DND-41 (cell line): ENCODE measurements at regions not wholly inside any gene's neighbourhood (a gene's known extent, or its start where the extent isn't known, plus 50 kb on each side); places are given as distances from the start of the nearest gene placed in this dataset.

Source experiments
- ATAC-seq: fragments of 200-7000 bp; cut with Tn5 transposase; 3 replicates; pipeline ENCODE4 v1.9.1; 2021; ENCODE audit warnings: low read depth; ENCODE audit not compliant: insufficient read depth
- DNase-seq: peaks from one replicate; pipeline ENCODE4 v3.0.0-alpha.2; 2020
- H2AFZ ChIP-seq: 2 replicates; pipeline ENCODE4 v1.6.0; 2012; ENCODE audit warnings: low read depth, low read length
- H3K27ac ChIP-seq: 2 replicates; pipeline ENCODE4 v1.5.1; 2012; ENCODE audit warnings: low read length, inconsistent platforms
- H3K27me3 ChIP-seq: fragments of 200-600 bp; sonication (generic); 2 replicates; pipeline ENCODE4 v1.6.0; 2012; ENCODE audit warnings: low read length, mild to moderate bottlenecking, inconsistent platforms; ENCODE audit not compliant: insufficient read depth, poor library complexity
- H3K36me3 ChIP-seq: 2 replicates; pipeline ENCODE4 v1.5.1; 2012; ENCODE audit warnings: low read length, inconsistent platforms; ENCODE audit not compliant: insufficient read depth
- H3K4me1 ChIP-seq: 2 replicates; pipeline ENCODE4 v1.5.1; 2012; ENCODE audit warnings: mild to moderate bottlenecking, low read length; ENCODE audit not compliant: insufficient read depth
- H3K4me2 ChIP-seq: 2 replicates; pipeline ENCODE4 v1.6.0; 2012; ENCODE audit warnings: mild to moderate bottlenecking, moderate library complexity, low read length, inconsistent platforms; ENCODE audit not compliant: insufficient read depth
- H3K4me3 ChIP-seq, 2 experiments: fragments of 200-600 bp in 1 of 2; shearing (Covaris generic) in 1 of 2; 2 replicates each; pipeline ENCODE4 v1.5.1; 2012 to 2016; ENCODE audit warnings: inconsistent platforms in 2 of 2, low read length in 2 of 2, mild to moderate bottlenecking in 2 of 2, low read depth in 1 of 2, moderate library complexity in 1 of 2
- H3K79me2 ChIP-seq: 2 replicates; pipeline ENCODE4 v1.6.0; 2012; ENCODE audit warnings: low read length, inconsistent platforms; ENCODE audit not compliant: insufficient read depth
- H3K9ac ChIP-seq: 2 replicates; pipeline ENCODE4 v1.6.0; 2012; ENCODE audit warnings: low read depth, mild to moderate bottlenecking, inconsistent platforms, low read length, moderate library complexity
- H3K9me3 ChIP-seq: 2 replicates; pipeline ENCODE4 v1.5.1; 2012; ENCODE audit warnings: low read length, moderate library complexity, mild to moderate bottlenecking, inconsistent platforms; ENCODE audit not compliant: insufficient read depth, severe bottlenecking
- H4K20me1 ChIP-seq: 2 replicates; pipeline ENCODE4 v1.6.0; 2012; ENCODE audit warnings: low read length; ENCODE audit not compliant: insufficient read depth
- EZH2 ChIP-seq: IDR thresholded peaks from 3 replicates; pipeline ENCODE4 v1.6.1; 2012; ENCODE audit warnings: borderline replicate concordance, low read depth, mild to moderate bottlenecking, moderate library complexity, low read length, inconsistent platforms; ENCODE audit not compliant: severe bottlenecking
- TF ChIP-seq, protein P1 (sequence below): IDR thresholded peaks from 2 replicates; pipeline ENCODE4 v1.5.1; 2012; ENCODE audit warnings: borderline replicate concordance, low read length, moderate library complexity, mild to moderate bottlenecking; ENCODE audit not compliant: poor library complexity, severe bottlenecking; ENCODE audit errors: extremely low read depth

DNA sequence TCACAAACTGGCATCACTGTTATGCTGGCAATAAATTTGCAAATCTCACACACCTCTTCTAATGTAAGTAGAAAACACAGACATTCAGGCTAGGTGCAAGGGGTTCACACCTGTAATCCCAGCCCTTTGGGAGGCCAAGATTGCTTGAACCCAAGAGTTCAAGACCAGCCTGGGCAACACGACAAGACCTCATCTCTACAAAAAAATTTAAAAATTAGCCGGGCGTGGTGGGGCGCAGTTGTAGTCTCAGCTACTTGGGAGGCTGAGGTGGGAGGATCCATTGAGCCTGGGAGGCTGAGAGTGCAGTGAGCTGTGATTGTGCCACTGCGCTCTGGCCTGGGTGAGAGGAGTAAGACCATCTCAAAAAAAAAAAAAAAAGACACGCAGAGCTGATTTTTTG lies 83.1 kb upstream of the ENPP6 start:
- ATAC-seq: no peak
- H3K27ac ChIP-seq: no peak overlapping the region

DNA sequence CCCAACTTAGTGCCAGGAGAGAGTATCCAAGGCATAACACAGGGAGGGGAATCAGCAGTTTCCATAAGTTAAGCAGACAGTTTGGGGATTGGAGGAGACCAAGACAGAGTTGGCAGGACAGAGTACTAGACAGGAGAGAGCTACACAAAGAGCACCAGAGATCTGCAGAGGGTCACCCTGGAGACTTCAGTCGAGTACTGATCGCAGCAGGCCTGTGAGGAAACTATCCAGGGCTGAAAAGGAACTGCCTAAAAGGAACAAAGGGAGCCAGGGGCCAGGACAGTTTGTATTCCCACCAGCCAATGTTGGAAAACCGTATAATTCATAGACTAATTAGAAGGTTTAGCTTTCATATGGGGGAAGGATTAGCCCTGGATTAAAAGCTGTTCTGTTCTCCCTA lies 80.6 kb upstream of the ENPP6 start:
- H2AFZ ChIP-seq: no peak overlapping the region
- TF ChIP-seq, protein P1, sequence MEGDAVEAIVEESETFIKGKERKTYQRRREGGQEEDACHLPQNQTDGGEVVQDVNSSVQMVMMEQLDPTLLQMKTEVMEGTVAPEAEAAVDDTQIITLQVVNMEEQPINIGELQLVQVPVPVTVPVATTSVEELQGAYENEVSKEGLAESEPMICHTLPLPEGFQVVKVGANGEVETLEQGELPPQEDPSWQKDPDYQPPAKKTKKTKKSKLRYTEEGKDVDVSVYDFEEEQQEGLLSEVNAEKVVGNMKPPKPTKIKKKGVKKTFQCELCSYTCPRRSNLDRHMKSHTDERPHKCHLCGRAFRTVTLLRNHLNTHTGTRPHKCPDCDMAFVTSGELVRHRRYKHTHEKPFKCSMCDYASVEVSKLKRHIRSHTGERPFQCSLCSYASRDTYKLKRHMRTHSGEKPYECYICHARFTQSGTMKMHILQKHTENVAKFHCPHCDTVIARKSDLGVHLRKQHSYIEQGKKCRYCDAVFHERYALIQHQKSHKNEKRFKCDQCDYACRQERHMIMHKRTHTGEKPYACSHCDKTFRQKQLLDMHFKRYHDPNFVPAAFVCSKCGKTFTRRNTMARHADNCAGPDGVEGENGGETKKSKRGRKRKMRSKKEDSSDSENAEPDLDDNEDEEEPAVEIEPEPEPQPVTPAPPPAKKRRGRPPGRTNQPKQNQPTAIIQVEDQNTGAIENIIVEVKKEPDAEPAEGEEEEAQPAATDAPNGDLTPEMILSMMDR: no peak
- no peak for TF ChIP-seq EZH2

More for the DNA sequence above, 83.1 kb upstream of the ENPP6 start:
- H3K79me2 ChIP-seq: no peaks in the 10 kb centered on the region
- no peak overlapping the region for H3K4me2 ChIP-seq
- DNase-seq: no peak
- H3K9me3 ChIP-seq: no peaks in the 10 kb centered on the region
- no peaks in the 10 kb centered on the region for H3K36me3 ChIP-seq
- peaks cover 2% of the 10 kb centered on the region for H3K27me3 ChIP-seq
- no peaks in the 10 kb centered on the region for H4K20me1 ChIP-seq
- H2AFZ ChIP-seq: no peak overlapping the region
- H3K4me3 ChIP-seq: no peak overlapping the region
- TF ChIP-seq, protein P1: no peak
- TF ChIP-seq EZH2: no peak
- no peak overlapping the region for H3K9ac ChIP-seq
- no peaks in the 10 kb centered on the region for H3K4me1 ChIP-seq

DNA sequence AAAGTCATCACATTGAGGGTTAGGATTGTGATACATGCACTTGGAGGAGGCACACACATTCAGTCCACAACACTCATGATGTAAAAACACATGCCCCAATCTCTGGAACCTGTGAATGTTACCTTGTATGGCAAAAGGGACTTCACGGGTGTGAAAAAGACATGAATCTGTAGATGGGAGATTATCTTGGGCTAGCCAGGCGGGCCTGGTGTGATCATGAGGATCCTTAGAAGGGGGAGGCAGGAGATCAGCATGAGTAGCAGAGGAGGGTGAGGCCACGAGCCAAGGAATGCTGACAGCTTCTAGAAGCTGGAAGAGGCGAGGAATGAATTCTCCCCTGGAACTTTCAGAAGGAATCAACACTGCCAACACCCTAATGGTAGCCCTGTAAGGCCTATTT lies 77.5 kb upstream of the ENPP6 start:
- Histone ChIP-seq H4K20me1 (no peaks in the 10 kb centered on the region), H3K4me1 (no peaks in the 10 kb centered on the region), H3K79me2 (no peaks in the 10 kb centered on the region), H3K36me3 (no peaks in the 10 kb centered on the region), H3K9me3 (no peaks in the 10 kb centered on the region), H3K27me3 (no peaks in the 10 kb centered on the region), H3K27ac (no peak overlapping the region), H2AFZ (no peak overlapping the region), H3K9ac (no peak overlapping the region), H3K4me3 (no peak overlapping the region), H3K4me2 (no peak overlapping the region)
- no peak for DNase-seq
- ATAC-seq: no peak
- TF ChIP-seq EZH2: no peak
- TF ChIP-seq, protein P1: no peak

More for the DNA sequence above, 80.6 kb upstream of the ENPP6 start:
- H3K4me1 ChIP-seq: no peaks in the 10 kb centered on the region
- no peaks in the 10 kb centered on the region for H3K27me3 ChIP-seq
- H3K9ac ChIP-seq: no peak overlapping the region
- no peak overlapping the region for H3K4me2 ChIP-seq
- H3K79me2 ChIP-seq: no peaks in the 10 kb centered on the region
- H3K36me3 ChIP-seq: no peaks in the 10 kb centered on the region
- ATAC-seq (no peak), DNase-seq (no peak)
- H3K4me3 ChIP-seq: no peak overlapping the region
- no peak overlapping the region for H3K27ac ChIP-seq
- H3K9me3 ChIP-seq: no peaks in the 10 kb centered on the region
- H4K20me1 ChIP-seq: no peaks in the 10 kb centered on the region

DNA sequence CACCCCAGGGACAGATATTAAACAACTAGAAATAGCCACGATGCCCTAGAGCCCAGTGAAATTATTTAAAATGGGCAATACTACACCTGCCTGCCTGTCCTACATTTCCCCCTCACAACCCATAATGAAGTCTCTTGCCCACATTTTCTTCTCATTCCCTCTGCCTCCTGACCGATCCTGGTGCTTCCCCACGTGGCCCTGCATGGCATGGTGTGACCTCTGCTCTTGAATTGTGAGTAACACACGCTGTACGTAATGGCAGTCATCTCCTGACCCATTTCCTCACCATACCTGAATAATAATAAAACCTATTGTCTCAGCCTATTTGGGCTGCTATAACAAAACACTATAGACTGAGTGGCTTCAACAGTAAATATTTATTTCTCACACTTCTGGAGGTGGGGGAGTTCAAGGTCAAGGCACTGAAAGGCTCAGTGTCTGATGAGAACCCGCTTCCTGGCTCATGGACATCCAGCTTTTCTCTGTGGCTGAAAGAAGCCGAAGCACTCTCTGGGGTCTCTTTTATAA lies 77.0 kb upstream of the ENPP6 start:
- no peaks in the 10 kb centered on the region for H3K36me3 ChIP-seq
- H3K9ac ChIP-seq: no peak overlapping the region
- no peak overlapping the region for H3K4me3 ChIP-seq
- DNase-seq (no peak), ATAC-seq (no peak)
- no peak overlapping the region for H3K27ac ChIP-seq
- H2AFZ ChIP-seq: no peak overlapping the region
- no peaks in the 10 kb centered on the region for H3K9me3 ChIP-seq
- H4K20me1 ChIP-seq: no peaks in the 10 kb centered on the region
- H3K27me3 ChIP-seq: no peaks in the 10 kb centered on the region
- no peaks in the 10 kb centered on the region for H3K79me2 ChIP-seq
- TF ChIP-seq, protein P1: no peak
- TF ChIP-seq EZH2: no peak
- H3K4me1 ChIP-seq: no peaks in the 10 kb centered on the region
- H3K4me2 ChIP-seq: no peak overlapping the region
